ENCODE measurements at regions not wholly inside any gene's neighbourhood (a gene's known extent, or its start where the extent isn't known, plus 50 kb on each side); places are given as distances from the start of the nearest gene placed in this dataset.

DNA sequence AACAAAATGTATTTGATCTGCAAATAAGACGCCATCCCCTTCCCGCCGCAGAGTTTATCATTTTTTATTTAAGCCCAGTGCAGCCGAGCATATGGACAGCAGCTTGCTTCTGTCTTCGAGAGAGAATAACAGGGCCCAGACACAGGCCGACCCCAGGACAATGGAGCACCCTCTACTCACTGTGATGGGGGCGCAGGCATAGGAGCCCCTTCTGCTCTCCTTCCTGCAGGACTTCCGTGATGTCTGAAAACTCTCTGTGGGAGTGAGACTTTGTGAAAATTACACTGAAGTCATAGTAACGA lies 134.8 kb downstream of the OAT start:
- TF ChIP-seq EP300 (IDR thresholded peaks at IDR 0.05) (no peak), POLR2A (IDR thresholded peaks at IDR 0.05) (no peak), POLR2AphosphoS5 (IDR thresholded peaks at IDR 0.05) (no peak)
- TF ChIP-seq, protein P1, sequence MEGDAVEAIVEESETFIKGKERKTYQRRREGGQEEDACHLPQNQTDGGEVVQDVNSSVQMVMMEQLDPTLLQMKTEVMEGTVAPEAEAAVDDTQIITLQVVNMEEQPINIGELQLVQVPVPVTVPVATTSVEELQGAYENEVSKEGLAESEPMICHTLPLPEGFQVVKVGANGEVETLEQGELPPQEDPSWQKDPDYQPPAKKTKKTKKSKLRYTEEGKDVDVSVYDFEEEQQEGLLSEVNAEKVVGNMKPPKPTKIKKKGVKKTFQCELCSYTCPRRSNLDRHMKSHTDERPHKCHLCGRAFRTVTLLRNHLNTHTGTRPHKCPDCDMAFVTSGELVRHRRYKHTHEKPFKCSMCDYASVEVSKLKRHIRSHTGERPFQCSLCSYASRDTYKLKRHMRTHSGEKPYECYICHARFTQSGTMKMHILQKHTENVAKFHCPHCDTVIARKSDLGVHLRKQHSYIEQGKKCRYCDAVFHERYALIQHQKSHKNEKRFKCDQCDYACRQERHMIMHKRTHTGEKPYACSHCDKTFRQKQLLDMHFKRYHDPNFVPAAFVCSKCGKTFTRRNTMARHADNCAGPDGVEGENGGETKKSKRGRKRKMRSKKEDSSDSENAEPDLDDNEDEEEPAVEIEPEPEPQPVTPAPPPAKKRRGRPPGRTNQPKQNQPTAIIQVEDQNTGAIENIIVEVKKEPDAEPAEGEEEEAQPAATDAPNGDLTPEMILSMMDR (IDR thresholded peaks at IDR 0.05) = no peak

Data from suprapubic skin (tissue), 4 donors.